ENCODE measurements at regions not wholly inside any gene's neighbourhood (a gene's known extent, or its start where the extent isn't known, plus 50 kb on each side); places are given as distances from the start of the nearest gene placed in this dataset.

- TF ChIP-seq, protein P1, sequence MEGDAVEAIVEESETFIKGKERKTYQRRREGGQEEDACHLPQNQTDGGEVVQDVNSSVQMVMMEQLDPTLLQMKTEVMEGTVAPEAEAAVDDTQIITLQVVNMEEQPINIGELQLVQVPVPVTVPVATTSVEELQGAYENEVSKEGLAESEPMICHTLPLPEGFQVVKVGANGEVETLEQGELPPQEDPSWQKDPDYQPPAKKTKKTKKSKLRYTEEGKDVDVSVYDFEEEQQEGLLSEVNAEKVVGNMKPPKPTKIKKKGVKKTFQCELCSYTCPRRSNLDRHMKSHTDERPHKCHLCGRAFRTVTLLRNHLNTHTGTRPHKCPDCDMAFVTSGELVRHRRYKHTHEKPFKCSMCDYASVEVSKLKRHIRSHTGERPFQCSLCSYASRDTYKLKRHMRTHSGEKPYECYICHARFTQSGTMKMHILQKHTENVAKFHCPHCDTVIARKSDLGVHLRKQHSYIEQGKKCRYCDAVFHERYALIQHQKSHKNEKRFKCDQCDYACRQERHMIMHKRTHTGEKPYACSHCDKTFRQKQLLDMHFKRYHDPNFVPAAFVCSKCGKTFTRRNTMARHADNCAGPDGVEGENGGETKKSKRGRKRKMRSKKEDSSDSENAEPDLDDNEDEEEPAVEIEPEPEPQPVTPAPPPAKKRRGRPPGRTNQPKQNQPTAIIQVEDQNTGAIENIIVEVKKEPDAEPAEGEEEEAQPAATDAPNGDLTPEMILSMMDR (conservative IDR thresholded peaks at IDR 0.05; ENCODE audit: low read length) = no peak
- no peak for TF ChIP-seq EZH2phosphoT487 (IDR thresholded peaks at IDR 0.05; ENCODE audit: borderline replicate concordance)
Observed at GRCh38 chr9:79395228-79395627, 176.5 kb upstream of the TLE4 start.
